ENCODE measurements at regions not wholly inside any gene's neighbourhood (a gene's known extent, or its start where the extent isn't known, plus 50 kb on each side); places are given as distances from the start of the nearest gene placed in this dataset.

DNA sequence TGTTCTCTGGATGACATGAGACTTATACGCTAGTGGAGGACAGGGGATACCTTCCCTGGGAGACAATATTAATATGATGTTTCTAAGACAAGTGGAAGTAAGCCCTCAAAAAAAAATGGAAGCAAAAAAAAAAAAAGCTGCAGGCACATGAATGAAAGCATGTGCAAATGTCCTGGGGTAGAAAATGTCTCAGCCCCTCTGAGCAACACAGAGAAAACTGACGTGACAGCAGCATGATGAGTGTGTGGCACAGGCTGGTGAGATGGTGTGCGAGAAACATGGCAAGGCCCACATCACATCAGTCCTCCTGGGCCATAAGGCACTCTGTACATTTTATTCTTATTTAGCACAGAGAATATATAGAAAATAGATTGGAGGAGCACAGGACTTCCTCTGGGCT lies 254.7 kb upstream of the PFKP start:
- no peak overlapping the region for H3K27ac Mint-ChIP-seq
- H3K79me1 ChIP-seq (ENCODE audit: insufficient read depth, low read depth, low read length, poor library complexity, severe bottlenecking) = no peaks in the 10 kb centered on the region

More for the DNA sequence above, 254.7 kb upstream of the PFKP start:
- no CpG with 5 or more reads among the region's 3 CpGs for WGBS (ENCODE audit: extremely low coverage, insufficient read length, low lambda C conversion rate)
- Histone ChIP-seq H2BK5ac (ENCODE audit: insufficient read length, low read length) (no peak overlapping the region), H3K14ac (ENCODE audit: insufficient read depth, low read length) (no peak overlapping the region), H3K56ac (ENCODE audit: insufficient read length, low read depth, low read length) (no peak overlapping the region), H2BK12ac (ENCODE audit: insufficient read length, low read depth, low read length) (no peak overlapping the region), H3K4me2 (ENCODE audit: insufficient read depth, insufficient read length, low read length) (no peak overlapping the region), H3T11ph (ENCODE audit: low read length) (no peak overlapping the region), H3K9me3 (ENCODE audit: control insufficient read depth, low read depth, low read length) (no peaks in the 10 kb centered on the region), H4K5ac (ENCODE audit: insufficient read length, low read depth, low read length) (no peak overlapping the region), H2BK15ac (ENCODE audit: low read depth, low read length) (no peak overlapping the region), H4K20me1 (ENCODE audit: control insufficient read depth, insufficient read depth, insufficient read length) (no peaks in the 10 kb centered on the region), H4K8ac (replicated peaks; ENCODE audit: insufficient read length, low read depth, low read length) (no peak overlapping the region), H3K4ac (ENCODE audit: low read depth, low read length) (no peak overlapping the region), H3K23ac (ENCODE audit: insufficient read length, low read depth, low read length) (no peak overlapping the region), H3K27me3 (ENCODE audit: insufficient read depth, low read length) (no peaks in the 10 kb centered on the region), H3K23me2 (ENCODE audit: insufficient read length, low read depth, low read length, poor library complexity, severe bottlenecking) (no peaks in the 10 kb centered on the region), H3K79me2 (ENCODE audit: insufficient read depth, low read length) (no peaks in the 10 kb centered on the region), H2BK120ac (ENCODE audit: low read depth, low read length, poor library complexity, severe bottlenecking) (no peak overlapping the region), H3K27ac (ENCODE audit: insufficient read length, low read depth, low read length) (no peak overlapping the region), H3K9ac (ENCODE audit: extremely low read depth, insufficient read length, low read length) (no peak overlapping the region), H2AFZ (ENCODE audit: low read length) (no peak overlapping the region), H3K18ac (ENCODE audit: insufficient read length, low read depth, low read length) (no peak overlapping the region), H2AK5ac (ENCODE audit: insufficient read length, low read length) (no peak overlapping the region), H4K91ac (ENCODE audit: insufficient read length, low read depth, low read length) (no peak overlapping the region), H3K4me1 (ENCODE audit: insufficient read depth, low read length) (no peaks in the 10 kb centered on the region), H2BK20ac (ENCODE audit: low read depth, low read length, poor library complexity, severe bottlenecking) (no peak overlapping the region)
- DNase-seq = no peak
- peaks cover 2% of the 10 kb centered on the region; the same call in 1 of the 2 replicates for H3K27me3 Mint-ChIP-seq (ENCODE audit: low read depth)
- no peak overlapping the region for H3K4me3 Mint-ChIP-seq
- TF ChIP-seq, protein P1, sequence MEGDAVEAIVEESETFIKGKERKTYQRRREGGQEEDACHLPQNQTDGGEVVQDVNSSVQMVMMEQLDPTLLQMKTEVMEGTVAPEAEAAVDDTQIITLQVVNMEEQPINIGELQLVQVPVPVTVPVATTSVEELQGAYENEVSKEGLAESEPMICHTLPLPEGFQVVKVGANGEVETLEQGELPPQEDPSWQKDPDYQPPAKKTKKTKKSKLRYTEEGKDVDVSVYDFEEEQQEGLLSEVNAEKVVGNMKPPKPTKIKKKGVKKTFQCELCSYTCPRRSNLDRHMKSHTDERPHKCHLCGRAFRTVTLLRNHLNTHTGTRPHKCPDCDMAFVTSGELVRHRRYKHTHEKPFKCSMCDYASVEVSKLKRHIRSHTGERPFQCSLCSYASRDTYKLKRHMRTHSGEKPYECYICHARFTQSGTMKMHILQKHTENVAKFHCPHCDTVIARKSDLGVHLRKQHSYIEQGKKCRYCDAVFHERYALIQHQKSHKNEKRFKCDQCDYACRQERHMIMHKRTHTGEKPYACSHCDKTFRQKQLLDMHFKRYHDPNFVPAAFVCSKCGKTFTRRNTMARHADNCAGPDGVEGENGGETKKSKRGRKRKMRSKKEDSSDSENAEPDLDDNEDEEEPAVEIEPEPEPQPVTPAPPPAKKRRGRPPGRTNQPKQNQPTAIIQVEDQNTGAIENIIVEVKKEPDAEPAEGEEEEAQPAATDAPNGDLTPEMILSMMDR (conservative IDR thresholded peaks at IDR 0.05) = no peak
- peaks cover 4 to 5% of the 10 kb centered on the region in 2 experiments; a peak in 2 of 4 replicates for H3K4me1 Mint-ChIP-seq
- H3K9me3 Mint-ChIP-seq = peaks cover 2 to 7% of the 10 kb centered on the region in 2 experiments; a peak in 4 of 5 replicates
- peaks cover 0 to 3% (median 0%) of the 10 kb centered on the region in 3 experiments; a peak in 3 of 7 replicates for H3K36me3 Mint-ChIP-seq (ENCODE audit: insufficient read depth in 1 of 3, low read depth in 3 of 3)
